ENCODE measurements at regions not wholly inside any gene's neighbourhood (a gene's known extent, or its start where the extent isn't known, plus 50 kb on each side); places are given as distances from the start of the nearest gene placed in this dataset.

DNA sequence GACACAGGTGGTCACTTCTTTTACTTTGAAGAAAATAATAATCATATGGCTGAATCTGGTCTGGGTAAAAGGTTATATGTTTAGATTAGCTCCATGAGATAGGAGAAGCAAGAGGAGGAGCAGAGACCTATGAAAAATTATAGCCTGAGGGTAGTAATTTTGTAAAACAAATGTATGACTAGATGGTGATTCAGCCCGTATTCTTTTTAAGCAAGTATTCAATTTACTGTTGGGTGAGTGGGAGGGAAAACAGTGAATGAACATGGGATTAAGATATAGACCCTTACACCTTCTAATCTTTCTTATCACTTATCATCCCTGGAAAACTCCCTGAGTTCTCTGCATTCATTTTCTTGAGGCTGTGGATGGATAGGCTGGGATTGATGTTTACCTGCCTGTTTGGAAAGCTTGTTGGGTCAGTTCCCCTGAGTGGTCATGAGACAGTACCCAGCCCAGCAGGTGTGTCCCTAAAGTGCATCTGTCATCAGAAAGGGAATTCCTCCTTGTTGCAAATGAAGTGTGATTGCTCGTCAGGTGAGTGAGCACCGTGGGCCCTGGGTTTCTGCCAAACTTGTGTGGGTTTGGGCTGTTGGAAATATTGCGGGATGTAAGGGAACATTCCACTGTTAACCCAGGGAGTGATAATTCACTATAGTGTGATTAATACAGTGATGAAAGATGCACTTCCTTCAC is 101.2 kb upstream of the GDNF start:
- no peak for DNase-seq
- H3K79me2 ChIP-seq (ENCODE audit: insufficient read depth, low read length): no peaks in the 10 kb centered on the region
- H3K27ac ChIP-seq (ENCODE audit: low read depth in 1 of 2, low read length in 2 of 2): no peak overlapping the region
- H4K20me1 ChIP-seq (ENCODE audit: insufficient read depth, low read length): no peaks in the 10 kb centered on the region
- H3K9ac ChIP-seq (ENCODE audit: insufficient read depth, low read length, poor library complexity, severe bottlenecking): no peak overlapping the region
- no peaks in the 10 kb centered on the region for H3K4me1 ChIP-seq (ENCODE audit: control insufficient read depth in 1 of 2, insufficient read depth in 2 of 2, low read length in 2 of 2)
- no peak overlapping the region for H3K4me2 ChIP-seq (replicated peaks; ENCODE audit: extremely low read depth, low read length, poor library complexity, severe bottlenecking)
- Mint-ChIP-seq H3K36me3 (no peaks in the 10 kb centered on the region), H3K27ac (no peak overlapping the region), H3K9me3 (peaks cover 0 to 12% (median 2%) of the 10 kb centered on the region in 7 donors), H3K27me3 (ENCODE audit: low read depth in 3 of 3) (peaks cover 0 to 3% (median 3%) of the 10 kb centered on the region in 3 donors), H3K4me1 (no peaks in the 10 kb centered on the region), H3K4me3 (no peak overlapping the region)
- H3K36me3 ChIP-seq (replicated peaks in 1 of 2; ENCODE audit: control insufficient read depth in 1 of 2, insufficient read depth in 2 of 2, low read length in 2 of 2): no peaks in the 10 kb centered on the region
- 71% methylated on average over 1 of the region's 4 CpGs for WGBS (ENCODE audit: insufficient coverage)
- intact Hi-C loops (cut with micrococcal nuclease): no loop called here
- no peaks in the 10 kb centered on the region for H3K27me3 ChIP-seq (ENCODE audit: control insufficient read depth in 2 of 2, insufficient read depth in 2 of 2, low read length in 2 of 2)
- TF ChIP-seq, protein P1, sequence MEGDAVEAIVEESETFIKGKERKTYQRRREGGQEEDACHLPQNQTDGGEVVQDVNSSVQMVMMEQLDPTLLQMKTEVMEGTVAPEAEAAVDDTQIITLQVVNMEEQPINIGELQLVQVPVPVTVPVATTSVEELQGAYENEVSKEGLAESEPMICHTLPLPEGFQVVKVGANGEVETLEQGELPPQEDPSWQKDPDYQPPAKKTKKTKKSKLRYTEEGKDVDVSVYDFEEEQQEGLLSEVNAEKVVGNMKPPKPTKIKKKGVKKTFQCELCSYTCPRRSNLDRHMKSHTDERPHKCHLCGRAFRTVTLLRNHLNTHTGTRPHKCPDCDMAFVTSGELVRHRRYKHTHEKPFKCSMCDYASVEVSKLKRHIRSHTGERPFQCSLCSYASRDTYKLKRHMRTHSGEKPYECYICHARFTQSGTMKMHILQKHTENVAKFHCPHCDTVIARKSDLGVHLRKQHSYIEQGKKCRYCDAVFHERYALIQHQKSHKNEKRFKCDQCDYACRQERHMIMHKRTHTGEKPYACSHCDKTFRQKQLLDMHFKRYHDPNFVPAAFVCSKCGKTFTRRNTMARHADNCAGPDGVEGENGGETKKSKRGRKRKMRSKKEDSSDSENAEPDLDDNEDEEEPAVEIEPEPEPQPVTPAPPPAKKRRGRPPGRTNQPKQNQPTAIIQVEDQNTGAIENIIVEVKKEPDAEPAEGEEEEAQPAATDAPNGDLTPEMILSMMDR (IDR thresholded peaks at IDR 0.05): no peak
- H2AFZ ChIP-seq (ENCODE audit: insufficient read depth, low read depth, low read length, poor library complexity, severe bottlenecking): no peak overlapping the region
- H3K9me3 ChIP-seq (replicated peaks in 1 of 2; ENCODE audit: control insufficient read depth in 1 of 2, insufficient read depth in 1 of 2, low read length in 2 of 2): peaks cover 0 to 6% of the 10 kb centered on the region in 2 donors
- H3K4me3 ChIP-seq (replicated peaks in 1 of 3; ENCODE audit: low read depth in 2 of 3, low read length in 3 of 3): no peak overlapping the region

DNA sequence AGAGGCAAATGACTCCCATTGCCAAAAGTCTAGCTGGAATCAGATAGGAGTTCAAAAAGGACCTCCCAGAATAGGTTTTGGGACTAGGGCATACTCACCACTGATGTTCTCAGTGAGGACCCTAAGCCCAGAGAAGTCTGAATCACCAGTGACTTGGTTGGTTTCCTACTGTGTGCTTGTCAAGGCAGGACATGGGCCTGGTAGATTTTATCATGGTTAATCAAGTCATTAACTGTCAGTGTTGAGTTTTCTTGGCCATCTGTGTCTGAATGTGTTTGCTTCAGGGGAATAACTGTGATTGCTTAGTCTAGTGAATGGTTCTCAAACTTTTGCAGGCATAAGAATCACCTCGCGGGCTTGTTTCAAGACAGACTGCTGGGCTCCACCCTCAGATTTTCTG is 99.0 kb upstream of the GDNF start:
- H3K9me3 ChIP-seq (replicated peaks in 1 of 2; ENCODE audit: control insufficient read depth in 1 of 2, insufficient read depth in 1 of 2, low read length in 2 of 2): peaks cover 0 to 6% of the 10 kb centered on the region in 2 donors
- no peaks in the 10 kb centered on the region for H4K20me1 ChIP-seq (ENCODE audit: insufficient read depth, low read length)
- Mint-ChIP-seq H3K27ac (no peak overlapping the region), H3K9me3 (peaks cover 0 to 12% (median 2%) of the 10 kb centered on the region in 7 donors), H3K36me3 (no peaks in the 10 kb centered on the region), H3K4me3 (no peak overlapping the region), H3K4me1 (no peaks in the 10 kb centered on the region), H3K27me3 (ENCODE audit: low read depth in 3 of 3) (peaks cover 0 to 3% (median 0%) of the 10 kb centered on the region in 3 donors)
- intact Hi-C loops (cut with micrococcal nuclease): no loop called here
- H3K36me3 ChIP-seq (replicated peaks in 1 of 2; ENCODE audit: control insufficient read depth in 1 of 2, insufficient read depth in 2 of 2, low read length in 2 of 2): no peaks in the 10 kb centered on the region
- WGBS (ENCODE audit: insufficient coverage): 100% methylated on average over 2 of the region's 2 CpGs
- H3K9ac ChIP-seq (ENCODE audit: insufficient read depth, low read length, poor library complexity, severe bottlenecking): no peak overlapping the region
- TF ChIP-seq, protein P1 (IDR thresholded peaks at IDR 0.05): no peak
- H2AFZ ChIP-seq (ENCODE audit: insufficient read depth, low read depth, low read length, poor library complexity, severe bottlenecking): no peak overlapping the region
- H3K27ac ChIP-seq (ENCODE audit: low read depth in 1 of 2, low read length in 2 of 2): no peak overlapping the region
- no peak overlapping the region for H3K4me3 ChIP-seq (replicated peaks in 1 of 3; ENCODE audit: low read depth in 2 of 3, low read length in 3 of 3)
- no peaks in the 10 kb centered on the region for H3K27me3 ChIP-seq (ENCODE audit: control insufficient read depth in 2 of 2, insufficient read depth in 2 of 2, low read length in 2 of 2)
- no peaks in the 10 kb centered on the region for H3K79me2 ChIP-seq (ENCODE audit: insufficient read depth, low read length)
- H3K4me2 ChIP-seq (replicated peaks; ENCODE audit: extremely low read depth, low read length, poor library complexity, severe bottlenecking): no peak overlapping the region
- H3K4me1 ChIP-seq (ENCODE audit: control insufficient read depth in 1 of 2, insufficient read depth in 2 of 2, low read length in 2 of 2): no peaks in the 10 kb centered on the region
- no peak for DNase-seq

Measured in CD14-positive monocyte (primary cell).